GM12872 (cell line): ENCODE measurements at regions not wholly inside any gene's neighbourhood (a gene's known extent, or its start where the extent isn't known, plus 50 kb on each side); places are given as distances from the start of the nearest gene placed in this dataset.

Experiments
- TF ChIP-seq, protein P1 (sequence below): IDR thresholded peaks from 3 replicates; pipeline ENCODE4 v1.5.1; 2011; ENCODE audit warnings: low read depth, mild to moderate bottlenecking, low read length, moderate library complexity; ENCODE audit not compliant: insufficient read depth

DNA sequence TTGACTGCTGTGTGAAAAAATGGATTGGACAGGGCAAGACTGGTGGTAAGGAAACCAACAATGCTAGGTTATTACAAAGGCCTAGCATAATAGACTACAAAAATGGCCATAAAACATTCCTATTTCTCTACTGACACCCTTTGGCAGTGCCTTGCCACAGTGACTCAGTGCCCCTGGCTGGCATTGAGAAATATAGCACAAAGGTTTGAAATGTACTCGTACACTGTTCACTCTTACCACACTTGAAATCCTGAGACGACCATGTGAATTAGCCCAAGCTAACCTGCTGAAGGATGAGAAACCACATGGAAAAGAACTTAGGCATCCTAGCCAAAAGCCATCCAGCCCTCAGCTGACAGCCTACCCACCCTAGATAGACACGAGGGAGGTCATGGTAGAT, 149.8 kb upstream of the PALMD start:
- TF ChIP-seq, protein P1, sequence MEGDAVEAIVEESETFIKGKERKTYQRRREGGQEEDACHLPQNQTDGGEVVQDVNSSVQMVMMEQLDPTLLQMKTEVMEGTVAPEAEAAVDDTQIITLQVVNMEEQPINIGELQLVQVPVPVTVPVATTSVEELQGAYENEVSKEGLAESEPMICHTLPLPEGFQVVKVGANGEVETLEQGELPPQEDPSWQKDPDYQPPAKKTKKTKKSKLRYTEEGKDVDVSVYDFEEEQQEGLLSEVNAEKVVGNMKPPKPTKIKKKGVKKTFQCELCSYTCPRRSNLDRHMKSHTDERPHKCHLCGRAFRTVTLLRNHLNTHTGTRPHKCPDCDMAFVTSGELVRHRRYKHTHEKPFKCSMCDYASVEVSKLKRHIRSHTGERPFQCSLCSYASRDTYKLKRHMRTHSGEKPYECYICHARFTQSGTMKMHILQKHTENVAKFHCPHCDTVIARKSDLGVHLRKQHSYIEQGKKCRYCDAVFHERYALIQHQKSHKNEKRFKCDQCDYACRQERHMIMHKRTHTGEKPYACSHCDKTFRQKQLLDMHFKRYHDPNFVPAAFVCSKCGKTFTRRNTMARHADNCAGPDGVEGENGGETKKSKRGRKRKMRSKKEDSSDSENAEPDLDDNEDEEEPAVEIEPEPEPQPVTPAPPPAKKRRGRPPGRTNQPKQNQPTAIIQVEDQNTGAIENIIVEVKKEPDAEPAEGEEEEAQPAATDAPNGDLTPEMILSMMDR, result no peak

DNA sequence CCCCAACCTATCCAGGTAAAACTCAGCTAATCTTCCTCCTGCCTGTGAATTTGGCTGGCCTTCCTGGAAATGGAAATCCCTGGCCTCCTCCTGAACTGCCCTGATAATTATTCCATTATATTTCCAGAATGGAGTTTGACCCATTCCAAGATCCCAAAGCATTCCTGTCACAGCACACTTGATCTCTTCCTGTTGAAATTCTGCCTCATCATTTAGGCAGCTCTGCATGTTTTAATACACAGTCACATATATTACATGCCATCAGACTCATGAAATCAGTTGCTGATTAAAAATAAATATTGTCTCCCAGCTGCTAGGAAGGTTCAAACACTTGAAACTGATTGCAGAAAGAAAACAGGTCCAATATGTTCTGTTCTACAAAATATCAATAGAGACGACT, 148.2 kb upstream of the PALMD start:
- TF ChIP-seq, protein P1, result no peak

DNA sequence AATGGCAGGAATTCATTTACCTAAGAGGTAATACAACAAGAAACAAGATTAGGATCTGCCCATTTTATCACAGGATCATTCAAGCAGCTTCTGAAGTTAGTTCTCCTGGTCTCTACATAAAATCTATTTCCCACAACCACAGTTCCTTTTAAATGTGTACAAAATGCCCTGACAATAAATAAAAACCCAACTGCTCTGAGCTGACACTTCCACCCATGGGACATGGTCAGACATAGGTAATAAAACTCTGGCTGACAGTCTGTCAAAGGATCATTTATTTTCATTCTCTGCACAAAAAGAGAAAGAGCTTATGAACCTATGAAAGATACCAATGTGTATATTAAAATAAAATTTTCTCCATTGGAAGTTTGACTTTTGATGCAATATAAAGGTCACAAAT, 145.4 kb upstream of the PALMD start:
- TF ChIP-seq, protein P1, result no peak

DNA sequence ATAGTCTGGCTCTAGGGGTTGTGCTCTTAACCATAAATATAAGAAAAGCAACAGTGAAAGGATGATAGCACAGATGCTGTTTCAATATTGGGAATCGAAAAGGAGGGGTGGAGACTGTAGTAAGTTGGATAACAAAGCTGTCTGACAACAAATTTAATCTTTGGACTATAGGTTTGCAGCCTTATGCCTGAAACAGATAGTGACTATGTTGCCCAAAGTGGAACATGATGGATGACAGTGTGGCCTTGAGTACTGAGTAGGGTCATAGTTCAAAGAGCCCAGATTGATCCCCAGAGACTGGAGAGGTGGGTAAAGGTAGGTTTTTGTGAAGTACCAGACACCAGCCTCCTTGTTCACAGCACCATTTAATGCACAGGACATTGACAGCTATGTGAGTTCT, 144.0 kb upstream of the PALMD start:
- TF ChIP-seq, protein P1, result no peak

DNA sequence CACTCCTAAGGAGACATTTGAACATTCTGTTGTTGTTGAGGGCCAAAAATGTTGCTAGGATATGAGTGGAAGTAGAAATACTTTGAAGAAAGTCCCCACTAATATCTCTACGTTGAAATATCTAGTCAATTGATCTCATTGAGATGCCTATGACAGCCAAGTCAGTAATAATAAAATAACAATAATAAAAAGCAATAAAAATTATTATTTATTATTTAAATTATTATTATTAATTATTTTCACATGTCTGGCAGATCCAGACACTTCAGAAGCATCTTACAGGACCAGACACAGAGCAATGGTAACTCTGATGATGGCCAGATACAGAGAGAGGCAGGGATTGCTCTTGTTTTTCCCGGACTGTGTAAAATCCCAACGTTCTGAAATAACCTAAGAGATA, 143.5 kb upstream of the PALMD start:
- TF ChIP-seq, protein P1, result no peak

DNA sequence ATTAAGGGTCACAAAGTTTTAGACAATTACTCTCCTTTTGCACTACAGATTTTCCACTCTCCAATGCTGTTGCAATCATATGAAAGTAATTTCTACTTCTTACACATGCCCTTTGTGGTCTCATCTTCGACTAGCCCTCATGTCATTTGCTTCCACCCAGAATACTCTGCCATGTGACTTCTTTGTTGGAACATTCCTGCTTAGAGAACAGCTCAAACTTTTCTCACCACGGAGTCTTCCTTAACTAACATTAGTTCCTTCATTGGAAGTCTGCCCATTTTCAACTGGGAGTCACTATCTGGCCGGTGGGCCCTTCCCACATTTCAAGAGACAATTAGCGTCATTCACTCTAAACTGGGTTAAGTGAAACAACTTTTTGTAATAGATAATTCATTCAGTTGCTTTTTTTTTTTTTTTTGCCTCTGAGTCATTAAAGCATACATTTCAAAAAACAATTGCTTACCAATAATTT, 142.6 kb upstream of the PALMD start:
- TF ChIP-seq, protein P1, result no peak

DNA sequence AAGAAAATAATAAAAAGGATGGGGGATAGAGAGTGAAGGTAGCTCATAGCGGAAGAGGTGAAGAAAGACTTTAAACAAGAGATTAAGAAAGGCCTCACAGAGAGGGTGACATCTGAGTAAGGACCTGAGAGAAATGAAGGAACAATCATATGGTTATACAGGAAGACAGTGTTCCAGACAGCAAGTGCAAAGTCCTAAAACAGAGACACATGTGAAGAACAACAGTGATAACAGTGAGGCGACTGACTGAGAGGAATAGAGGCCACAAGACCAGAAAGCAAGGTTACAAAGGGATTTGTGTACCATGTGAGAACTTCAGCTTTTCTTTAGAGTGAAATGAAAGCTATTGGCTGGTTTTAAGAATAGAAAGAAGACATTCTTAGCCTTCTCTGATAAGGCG, 141.6 kb upstream of the PALMD start:
- TF ChIP-seq, protein P1, result no peak

DNA sequence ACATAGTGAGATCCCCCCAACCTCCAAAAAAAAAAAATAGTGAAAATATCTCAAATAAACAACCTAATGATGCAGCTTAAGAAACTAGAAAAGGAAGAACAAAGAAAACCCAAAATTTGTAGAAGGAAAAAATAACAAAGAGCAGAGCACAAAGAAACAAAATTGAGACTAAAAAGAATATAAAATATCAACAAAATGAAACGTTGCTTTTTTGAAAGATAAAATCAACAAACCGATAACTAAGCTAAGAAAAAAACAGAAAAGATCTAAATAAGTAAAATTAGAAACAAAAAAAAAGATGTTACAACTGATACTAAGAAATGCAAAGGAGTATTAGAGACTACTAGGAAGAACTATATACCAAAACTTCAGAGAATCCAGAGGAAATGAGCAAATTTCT, 139.3 kb upstream of the PALMD start:
- TF ChIP-seq, protein P1, result no peak
